ENCODE measurements at regions not wholly inside any gene's neighbourhood (a gene's known extent, or its start where the extent isn't known, plus 50 kb on each side); places are given as distances from the start of the nearest gene placed in this dataset.
A peak's percentile ranks its signal among the peaks of the same experiment; 100 is the strongest.

DNA sequence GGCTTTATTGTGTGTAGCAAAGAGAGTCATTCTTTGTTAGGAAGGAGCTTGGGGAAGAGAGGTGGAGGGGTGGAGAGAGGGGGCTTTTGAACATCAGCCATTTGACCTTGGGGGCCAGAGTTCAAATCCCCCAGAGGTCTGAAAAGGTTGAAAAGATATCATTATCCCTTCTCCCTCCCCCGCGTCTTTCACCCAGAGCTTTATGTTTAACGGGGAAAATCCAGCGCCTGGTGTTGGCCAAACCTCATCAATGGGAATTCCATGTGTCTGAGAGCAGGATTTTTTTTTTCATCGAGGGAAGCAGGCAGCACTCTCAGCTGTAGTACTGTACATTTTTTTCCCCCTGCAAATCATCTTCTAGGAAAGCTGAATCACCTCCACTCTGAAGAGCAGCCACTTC is 122.4 kb upstream of the HSD17B12 start:
- POLR2A ChIA-PET, result no interaction called here
- TF ChIP-seq, protein P1, sequence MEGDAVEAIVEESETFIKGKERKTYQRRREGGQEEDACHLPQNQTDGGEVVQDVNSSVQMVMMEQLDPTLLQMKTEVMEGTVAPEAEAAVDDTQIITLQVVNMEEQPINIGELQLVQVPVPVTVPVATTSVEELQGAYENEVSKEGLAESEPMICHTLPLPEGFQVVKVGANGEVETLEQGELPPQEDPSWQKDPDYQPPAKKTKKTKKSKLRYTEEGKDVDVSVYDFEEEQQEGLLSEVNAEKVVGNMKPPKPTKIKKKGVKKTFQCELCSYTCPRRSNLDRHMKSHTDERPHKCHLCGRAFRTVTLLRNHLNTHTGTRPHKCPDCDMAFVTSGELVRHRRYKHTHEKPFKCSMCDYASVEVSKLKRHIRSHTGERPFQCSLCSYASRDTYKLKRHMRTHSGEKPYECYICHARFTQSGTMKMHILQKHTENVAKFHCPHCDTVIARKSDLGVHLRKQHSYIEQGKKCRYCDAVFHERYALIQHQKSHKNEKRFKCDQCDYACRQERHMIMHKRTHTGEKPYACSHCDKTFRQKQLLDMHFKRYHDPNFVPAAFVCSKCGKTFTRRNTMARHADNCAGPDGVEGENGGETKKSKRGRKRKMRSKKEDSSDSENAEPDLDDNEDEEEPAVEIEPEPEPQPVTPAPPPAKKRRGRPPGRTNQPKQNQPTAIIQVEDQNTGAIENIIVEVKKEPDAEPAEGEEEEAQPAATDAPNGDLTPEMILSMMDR (IDR thresholded peaks at IDR 0.05; ENCODE audit: control extremely low read depth, extremely low read depth, low read depth, missing control alignments), result no peak
- no peak for DNase-seq (ENCODE audit: extremely low spot score)
- CTCF ChIA-PET, result interaction anchor here (0.8 to 11.8 kb wide), 4 partner anchors 9 to 332 kb away, joined by 3 to 133 read pairs (median 6); no protein-coding TSS in a partner anchor

DNA sequence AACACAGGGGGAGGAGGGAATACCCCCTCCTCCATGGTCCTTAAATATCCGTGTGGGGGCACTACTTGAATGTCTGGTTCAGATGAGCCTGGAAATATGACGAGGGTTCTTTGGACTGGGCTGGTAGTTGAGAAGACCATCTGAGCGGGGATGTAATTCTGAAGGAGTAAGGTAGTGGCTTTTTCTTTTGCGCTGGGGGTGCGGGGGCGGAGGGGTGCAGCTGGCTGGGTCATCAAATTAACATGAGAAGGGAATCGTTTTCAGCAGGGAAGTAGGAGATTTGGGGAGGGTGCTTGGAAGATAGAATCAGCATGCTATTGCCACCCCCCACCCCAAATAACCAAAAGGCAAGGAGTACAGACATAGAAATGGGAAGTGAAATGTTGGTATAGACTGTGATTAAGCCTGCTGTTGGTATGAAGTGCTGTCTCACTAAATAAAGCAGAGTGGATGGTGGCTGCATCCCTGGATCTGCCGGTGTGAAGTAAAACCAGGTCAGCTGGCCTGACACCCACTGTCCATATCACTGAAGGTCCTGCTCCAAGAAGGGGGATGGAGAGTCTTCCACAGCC is 121.9 kb upstream of the HSD17B12 start:
- TF ChIP-seq, protein P1 (IDR thresholded peaks at IDR 0.05; ENCODE audit: control extremely low read depth, extremely low read depth, low read depth, missing control alignments), result no peak
- CTCF ChIA-PET, result interaction anchor here (0.8 to 11.8 kb wide), 4 partner anchors 9 to 331 kb away, joined by 3 to 133 read pairs (median 6); no protein-coding TSS in a partner anchor
- POLR2A ChIA-PET, result no interaction called here
- no peak for DNase-seq (ENCODE audit: extremely low spot score)

DNA sequence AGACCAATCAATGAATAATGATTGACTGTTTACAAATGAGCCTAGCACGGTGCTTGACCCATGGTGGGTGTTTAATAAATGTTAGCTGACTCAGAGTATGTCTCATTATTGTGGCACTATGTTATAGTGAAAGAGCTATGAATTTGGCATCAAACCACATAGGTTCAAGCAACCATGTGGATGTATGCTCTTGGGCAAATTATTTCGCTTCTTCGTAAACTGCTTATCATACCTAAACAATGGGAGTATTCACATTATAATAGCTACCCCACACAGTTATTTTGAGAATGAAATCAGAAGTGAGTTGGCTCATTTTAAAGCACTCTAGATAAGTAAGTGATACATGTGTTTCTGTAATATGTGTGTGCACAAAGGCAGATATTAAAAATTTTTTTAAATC is 118.7 kb upstream of the HSD17B12 start:
- CTCF ChIA-PET, result interaction anchor here (1.7 to 11.8 kb wide), 2 partner anchors 11 to 13 kb away, joined by 4 to 133 read pairs; no protein-coding TSS in a partner anchor
- TF ChIP-seq, protein P1 (IDR thresholded peaks at IDR 0.05; ENCODE audit: control extremely low read depth, extremely low read depth, low read depth, missing control alignments), result no peak
- no peak for DNase-seq (ENCODE audit: extremely low spot score)
- POLR2A ChIA-PET, result no interaction called here

DNA sequence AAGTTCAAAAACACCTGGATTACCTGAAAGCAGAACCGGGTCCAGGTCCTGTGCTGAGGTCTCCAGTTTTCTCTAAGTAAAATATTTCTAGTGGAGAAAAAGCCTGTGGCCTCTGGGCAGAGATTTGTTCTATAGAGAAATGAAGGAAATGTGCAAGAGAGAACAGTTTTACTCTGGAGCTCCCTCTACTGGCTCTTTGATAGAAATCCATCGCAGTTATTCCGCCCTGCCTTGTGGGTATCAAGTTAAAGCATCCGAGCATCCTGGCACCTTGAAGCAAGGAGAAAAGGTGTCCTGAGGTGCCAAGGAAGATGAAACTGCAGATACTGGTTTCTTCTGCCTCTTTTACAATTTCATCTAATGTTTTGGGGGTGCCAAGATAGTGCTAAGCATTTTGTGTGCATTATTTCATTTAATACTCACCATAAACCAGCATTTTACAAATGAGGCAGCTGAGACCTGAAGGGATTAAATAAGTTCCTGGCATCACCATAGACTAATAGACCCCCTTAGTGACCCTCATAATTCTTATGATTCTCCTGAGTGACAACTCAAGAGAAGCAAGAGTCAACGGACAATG is 113.1 kb upstream of the HSD17B12 start:
- peak; percentile 67 for DNase-seq (ENCODE audit: extremely low spot score)
- TF ChIP-seq, protein P1 (IDR thresholded peaks at IDR 0.05; ENCODE audit: control extremely low read depth, extremely low read depth, low read depth, missing control alignments), result peak; percentile 67
- ChIA-PET CTCF (interaction anchor here (0.6 to 11.8 kb wide), 40 partner anchors 7 to 299 kb away, joined by 3 to 133 read pairs (median 4); partner anchors contain the start of gene API5), POLR2A (no interaction called here)

DNA sequence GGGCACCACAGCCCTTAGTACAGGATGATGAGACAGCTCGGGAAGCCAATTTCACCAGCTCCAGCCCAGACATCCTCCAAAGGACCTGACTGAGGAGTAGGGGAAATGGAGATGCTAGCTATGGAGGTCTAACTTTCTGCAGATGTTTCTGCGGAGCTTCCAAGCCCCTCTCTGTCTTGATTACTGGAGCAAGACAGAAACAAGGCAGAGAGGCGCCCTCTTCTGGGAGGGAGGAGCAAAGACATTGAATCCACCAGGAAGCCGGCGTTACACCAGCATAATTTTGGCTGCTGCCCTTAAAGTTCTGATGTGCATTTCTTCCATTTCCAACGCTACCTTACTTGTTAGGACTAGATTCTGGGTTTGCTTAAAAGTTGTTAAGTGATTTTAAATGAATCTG is 107.3 kb upstream of the HSD17B12 start:
- CTCF ChIA-PET, result interaction anchor here (0.9 to 10.4 kb wide), 16 partner anchors 11 to 278 kb away, joined by 3 to 133 read pairs (median 4); partner anchors contain the start of gene API5
- POLR2A ChIA-PET, result no interaction called here
- TF ChIP-seq, protein P1 (IDR thresholded peaks at IDR 0.05; ENCODE audit: control extremely low read depth, extremely low read depth, low read depth, missing control alignments), result peak; percentile 66
- peak; percentile 39 for DNase-seq (ENCODE audit: extremely low spot score)

DNA sequence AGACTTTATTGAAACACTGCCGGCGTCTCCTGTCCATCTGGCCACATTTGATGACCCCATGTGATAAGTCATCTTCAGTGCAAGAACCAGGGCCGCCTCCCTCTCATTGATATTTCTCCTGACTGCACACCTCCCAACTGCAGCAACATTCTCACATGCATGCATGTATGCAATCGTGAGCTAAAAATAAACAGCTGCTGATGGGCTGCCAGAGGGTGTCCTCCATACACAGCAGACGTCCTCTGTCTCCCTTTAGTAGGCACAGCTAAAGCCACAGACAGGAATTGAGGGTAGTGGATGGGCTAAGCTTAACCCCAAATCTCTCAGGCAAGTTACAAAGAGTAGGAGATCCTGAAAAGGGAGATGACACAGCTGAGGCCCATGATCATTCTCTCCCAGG is 106.7 kb upstream of the HSD17B12 start:
- ChIA-PET CTCF (interaction anchor here (1.1 to 10.4 kb wide), 7 partner anchors 11 to 278 kb away, joined by 3 to 133 read pairs (median 26); partner anchors contain the start of gene API5), POLR2A (no interaction called here)
- TF ChIP-seq, protein P1 (IDR thresholded peaks at IDR 0.05; ENCODE audit: control extremely low read depth, extremely low read depth, low read depth, missing control alignments), result no peak
- no peak for DNase-seq (ENCODE audit: extremely low spot score)
